CD4-positive, alpha-beta T cell (primary cell): ENCODE measurements at regions not wholly inside any gene's neighbourhood (a gene's known extent, or its start where the extent isn't known, plus 50 kb on each side); places are given as distances from the start of the nearest gene placed in this dataset.

ENCODE experiments used
- ATAC-seq: fragments of 200-7000 bp; cut with Tn5 transposase; one replicate; pipeline ENCODE4 v1.10.0; 2022; ENCODE audit warnings: mild to moderate bottlenecking; ENCODE audit not compliant: poor library complexity
- CTCF ChIA-PET: fragments of 350-600 bp; sonication (Branson Sonifier 250); formaldehyde crosslinking; loops from one replicate; lab custom pipeline; 2021; ENCODE audit warnings: antibody characterized with exemption, inconsistent platforms; lab: Charles Lee
- POLR2A ChIA-PET: fragments of 350-600 bp; sonication (Branson Sonifier 250); formaldehyde crosslinking; loops from one replicate; lab custom pipeline; 2021; ENCODE audit warnings: antibody characterized with exemption, inconsistent platforms; lab: Charles Lee
- DNase-seq, 14 experiments: peaks; one replicate each; pipeline ENCODE4 v3.0.0-alpha.2; 2013 to 2020; ENCODE audit warnings: mixed read lengths in 2 of 14
- H3K27ac ChIP-seq, 2 donors: one replicate each; pipeline versions ENCODE4 v1.5.1 to v1.7.0; 2013; ENCODE audit warnings: low read length in 2 of 2, low read depth in 1 of 2, mild to moderate bottlenecking in 1 of 2
- H3K27me3 ChIP-seq, 2 experiments: 1 replicate in 1 of 2; 2 replicates in 1 of 2; pipeline versions ENCODE4 v1.6.1 to v1.7.0; 2013; ENCODE audit warnings: low read length in 2 of 2, control low read depth in 1 of 2, mild to moderate bottlenecking in 1 of 2, moderate library complexity in 1 of 2; ENCODE audit not compliant: insufficient read depth in 2 of 2, control insufficient read depth in 1 of 2
- H3K36me3 ChIP-seq: one replicate; pipeline ENCODE4 v1.6.1; 2013; ENCODE audit warnings: low read length, control low read depth; ENCODE audit not compliant: insufficient read depth
- H3K4me1 ChIP-seq: one replicate; pipeline ENCODE4 v1.6.1; 2013; ENCODE audit warnings: low read length, control low read depth; ENCODE audit not compliant: insufficient read depth
- H3K4me3 ChIP-seq: one replicate; pipeline ENCODE4 v1.5.1; 2013; ENCODE audit warnings: mild to moderate bottlenecking, low read length, moderate library complexity
- H3K9me3 ChIP-seq, 2 experiments: 1 replicate in 1 of 2; 2 replicates in 1 of 2; pipeline versions ENCODE4 v1.6.1 to v1.7.0; 2013; ENCODE audit warnings: low read length in 2 of 2, mild to moderate bottlenecking in 2 of 2, control low read depth in 1 of 2, moderate library complexity in 1 of 2; ENCODE audit not compliant: control insufficient read depth in 1 of 2, insufficient read depth in 1 of 2
- H3K27ac Mint-ChIP-seq: one replicate; pipeline ENCODE4 v1.8.0; 2020; ENCODE audit warnings: mixed read lengths
- H3K27me3 Mint-ChIP-seq: one replicate; pipeline ENCODE4 v1.8.0; 2021; ENCODE audit warnings: mixed read lengths
- H3K36me3 Mint-ChIP-seq: one replicate; pipeline ENCODE4 v1.8.0; 2021; ENCODE audit warnings: low read depth, mixed read lengths
- H3K4me1 Mint-ChIP-seq: one replicate; pipeline ENCODE4 v1.8.0; 2021; ENCODE audit warnings: low read depth, mixed read lengths
- H3K4me3 Mint-ChIP-seq: one replicate; pipeline ENCODE4 v1.8.0; 2020; ENCODE audit warnings: mild to moderate bottlenecking, mixed read lengths
- H3K9me3 Mint-ChIP-seq: one replicate; pipeline ENCODE4 v1.8.0; 2020; ENCODE audit warnings: mixed read lengths
- CTCF ChIP-seq: fragments of 200-600 bp; IDR thresholded peaks from one replicate; pipeline ENCODE4 v1.8.0; 2022; ENCODE audit warnings: antibody characterized with exemption, mild to moderate bottlenecking
- intact Hi-C, 2 experiments: fragments of 100-400 bp; cut with DNase I in 1 of 2; cut with micrococcal nuclease in 1 of 2; formaldehyde crosslinking; loops; one replicate each; pipeline versions ENCODE4 v1.15.1 to v1.9.0; 2023 to 2025; cut with DNase I, micrococcal nuclease

DNA sequence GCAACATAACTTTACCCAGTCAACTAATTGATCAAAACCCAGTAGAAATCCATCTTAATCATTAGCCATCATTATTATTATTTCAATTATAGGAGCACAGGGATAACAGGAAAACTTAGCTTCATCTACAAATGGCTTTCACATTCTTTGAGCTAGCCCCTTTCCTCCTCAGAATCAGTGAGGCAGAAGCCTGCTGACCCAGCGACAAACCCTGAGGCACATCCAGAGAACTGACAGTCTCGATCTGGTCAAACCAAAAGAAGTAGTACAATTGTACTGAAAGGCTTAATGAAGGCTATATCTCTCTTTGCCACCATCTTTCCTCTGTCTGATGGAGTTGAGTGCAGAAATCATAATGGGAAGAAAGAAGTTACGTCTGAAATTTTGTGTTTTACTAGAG is 109.8 kb upstream of the ARID2 start:
- no peak overlapping the region for H3K27ac Mint-ChIP-seq
- no peaks in the 10 kb centered on the region for H3K9me3 Mint-ChIP-seq
- intact Hi-C loops: no loop called here
- no peak for ATAC-seq
- peaks cover 17% of the 10 kb centered on the region for H3K27me3 Mint-ChIP-seq
- H3K4me1 Mint-ChIP-seq: no peaks in the 10 kb centered on the region
- no peak overlapping the region for H3K4me3 Mint-ChIP-seq
- Histone ChIP-seq H3K4me3 (no peak overlapping the region), H3K36me3 (no peaks in the 10 kb centered on the region), H3K9me3 (peaks cover 0 to 6% of the 10 kb centered on the region in 2 experiments), H3K27me3 (peaks cover 0 to 3% of the 10 kb centered on the region in 2 experiments), H3K4me1 (no peaks in the 10 kb centered on the region), H3K27ac (no peak overlapping the region)
- POLR2A ChIA-PET: no interaction called here
- CTCF ChIA-PET: no interaction called here
- no peaks in the 10 kb centered on the region for H3K36me3 Mint-ChIP-seq
- TF ChIP-seq CTCF: no peak
- no peak for DNase-seq

- DNase-seq (no peak), ATAC-seq (no peak)
- H3K27me3 ChIP-seq: peaks cover 0 to 3% of the 10 kb centered on the region in 2 experiments
- TF ChIP-seq CTCF: no peak
- Mint-ChIP-seq H3K27ac (no peak overlapping the region), H3K9me3 (no peaks in the 10 kb centered on the region), H3K4me1 (no peaks in the 10 kb centered on the region), H3K36me3 (no peaks in the 10 kb centered on the region), H3K27me3 (peaks cover 17% of the 10 kb centered on the region), H3K4me3 (no peak overlapping the region)
- ChIA-PET CTCF (interaction anchor here (0.6 kb wide), 1 partner anchor 33 kb away, joined by 3 read pairs; no protein-coding TSS in a partner anchor), POLR2A (no interaction called here)
- H3K4me1 ChIP-seq: no peaks in the 10 kb centered on the region
- no peaks in the 10 kb centered on the region for H3K36me3 ChIP-seq
- intact Hi-C loops: no loop called here
- H3K4me3 ChIP-seq: no peak overlapping the region
- peaks cover 0 to 6% of the 10 kb centered on the region in 2 experiments for H3K9me3 ChIP-seq
- no peak overlapping the region for H3K27ac ChIP-seq
Observed at GRCh38 chr12:45621703-45622102, 107.8 kb upstream of the ARID2 start.

- ATAC-seq (no peak), DNase-seq (no peak)
- Histone ChIP-seq H3K27ac (no peak overlapping the region), H3K27me3 (peaks cover 0 to 3% of the 10 kb centered on the region in 2 experiments), H3K36me3 (no peaks in the 10 kb centered on the region), H3K9me3 (peaks cover 0 to 6% of the 10 kb centered on the region in 2 experiments), H3K4me1 (no peaks in the 10 kb centered on the region), H3K4me3 (no peak overlapping the region)
- ChIA-PET POLR2A (no interaction called here), CTCF (interaction anchor here (0.6 kb wide), 1 partner anchor 32 kb away, joined by 3 read pairs; no protein-coding TSS in a partner anchor)
- H3K9me3 Mint-ChIP-seq: no peaks in the 10 kb centered on the region
- H3K27me3 Mint-ChIP-seq: peaks cover 17% of the 10 kb centered on the region
- H3K27ac Mint-ChIP-seq: no peak overlapping the region
- no peak for TF ChIP-seq CTCF
- H3K4me1 Mint-ChIP-seq: no peaks in the 10 kb centered on the region
- intact Hi-C loops: no loop called here
- H3K36me3 Mint-ChIP-seq: no peaks in the 10 kb centered on the region
- H3K4me3 Mint-ChIP-seq: no peak overlapping the region
Observed at GRCh38 chr12:45622210-45622937, 107.1 kb upstream of the ARID2 start.
